ENCODE measurements at regions not wholly inside any gene's neighbourhood (a gene's known extent, or its start where the extent isn't known, plus 50 kb on each side); places are given as distances from the start of the nearest gene placed in this dataset.

- H3K36me3 Mint-ChIP-seq (ENCODE audit: low read depth) = peaks cover 1% of the 10 kb centered on the region
- DNase-seq (ENCODE audit: low spot score) = no peak
- H3K27me3 Mint-ChIP-seq (ENCODE audit: low read depth) = no peaks in the 10 kb centered on the region
- H3K27ac Mint-ChIP-seq (ENCODE audit: unreplicated experiment) = no peak overlapping the region
- no peak overlapping the region for H3K4me3 Mint-ChIP-seq (ENCODE audit: unreplicated experiment)
- peaks cover 28% of the 10 kb centered on the region for H3K4me1 Mint-ChIP-seq (ENCODE audit: low read depth)
- TF ChIP-seq CTCF (IDR thresholded peaks at IDR 0.05) = no peak
- peaks cover 9% of the 10 kb centered on the region for H3K9me3 Mint-ChIP-seq (ENCODE audit: low read depth)
These were observed 155.3 kb upstream of the AKR1E2 start for GRCh38 chr10:4670737-4671136.

- no peak overlapping the region for H3K4me3 Mint-ChIP-seq (ENCODE audit: unreplicated experiment)
- peaks cover 1% of the 10 kb centered on the region for H3K36me3 Mint-ChIP-seq (ENCODE audit: low read depth)
- no peaks in the 10 kb centered on the region for H3K27me3 Mint-ChIP-seq (ENCODE audit: low read depth)
- no peak for DNase-seq (ENCODE audit: low spot score)
- H3K27ac Mint-ChIP-seq (ENCODE audit: unreplicated experiment) = no peak overlapping the region
- H3K9me3 Mint-ChIP-seq (ENCODE audit: low read depth) = peaks cover 9% of the 10 kb centered on the region
- H3K4me1 Mint-ChIP-seq (ENCODE audit: low read depth) = peaks cover 31% of the 10 kb centered on the region
- TF ChIP-seq CTCF (IDR thresholded peaks at IDR 0.05) = no peak
These were observed 156.4 kb upstream of the AKR1E2 start for GRCh38 chr10:4669585-4669984.

GRCh38 chr10:4663162-4663992 lies 162.6 kb upstream of the AKR1E2 start:
- Mint-ChIP-seq H3K27me3 (ENCODE audit: low read depth) (no peaks in the 10 kb centered on the region), H3K4me1 (ENCODE audit: low read depth) (peaks cover 43% of the 10 kb centered on the region), H3K36me3 (ENCODE audit: low read depth) (no peaks in the 10 kb centered on the region), H3K27ac (ENCODE audit: unreplicated experiment) (peak overlapping the region; percentile 96), H3K9me3 (ENCODE audit: low read depth) (no peaks in the 10 kb centered on the region), H3K4me3 (ENCODE audit: unreplicated experiment) (peak overlapping the region; percentile 40)
- TF ChIP-seq CTCF (IDR thresholded peaks at IDR 0.05) = no peak
- no peak for DNase-seq (ENCODE audit: low spot score)

- Mint-ChIP-seq H3K4me1 (ENCODE audit: low read depth) (peaks cover 43% of the 10 kb centered on the region), H3K27ac (ENCODE audit: unreplicated experiment) (peak overlapping the region; percentile 96), H3K27me3 (ENCODE audit: low read depth) (no peaks in the 10 kb centered on the region), H3K4me3 (ENCODE audit: unreplicated experiment) (no peak overlapping the region), H3K9me3 (ENCODE audit: low read depth) (no peaks in the 10 kb centered on the region), H3K36me3 (ENCODE audit: low read depth) (no peaks in the 10 kb centered on the region)
- no peak for TF ChIP-seq CTCF (IDR thresholded peaks at IDR 0.05)
- no peak for DNase-seq (ENCODE audit: low spot score)
These were observed 163.3 kb upstream of the AKR1E2 start for GRCh38 chr10:4662576-4663161.

- no peaks in the 10 kb centered on the region for H3K27me3 Mint-ChIP-seq (ENCODE audit: low read depth)
- H3K27ac Mint-ChIP-seq (ENCODE audit: unreplicated experiment) = peak overlapping the region; percentile 96
- no peaks in the 10 kb centered on the region for H3K36me3 Mint-ChIP-seq (ENCODE audit: low read depth)
- no peak for DNase-seq (ENCODE audit: low spot score)
- H3K4me3 Mint-ChIP-seq (ENCODE audit: unreplicated experiment) = no peak overlapping the region
- no peak for TF ChIP-seq CTCF (IDR thresholded peaks at IDR 0.05)
- no peaks in the 10 kb centered on the region for H3K9me3 Mint-ChIP-seq (ENCODE audit: low read depth)
- H3K4me1 Mint-ChIP-seq (ENCODE audit: low read depth) = peaks cover 44% of the 10 kb centered on the region
These were observed 164.3 kb upstream of the AKR1E2 start for GRCh38 chr10:4661511-4662255.

All from chondrocyte (in vitro differentiated cells).